Endothelial cell of umbilical vein (primary cell): ENCODE measurements at regions not wholly inside any gene's neighbourhood (a gene's known extent, or its start where the extent isn't known, plus 50 kb on each side); places are given as distances from the start of the nearest gene placed in this dataset.
A peak's percentile ranks its signal among the peaks of the same experiment; 100 is the strongest.

Experiments
- BruUV-seq: library from RNA; stranded (reverse); fragments of 400-500 nt; replicated peaks from 2 replicates; lab custom pipeline; 2021; lab: Mats Ljungman, UMichigan
- CTCF ChIA-PET: fragments of 300-600, 350-600 bp; sonication (Branson Sonifier 250); formaldehyde crosslinking; loops from one replicate; lab custom pipeline; 2021; ENCODE audit warnings: antibody characterized with exemption, inconsistent platforms; lab: Charles Lee
- POLR2A ChIA-PET: fragments of 300-600, 350-600 bp; sonication (Branson Sonifier 250); formaldehyde crosslinking; loops from one replicate; lab custom pipeline; 2021; ENCODE audit warnings: antibody characterized with exemption, inconsistent platforms; lab: Charles Lee
- DNase-seq: peaks from one replicate; pipeline ENCODE4 v3.0.0-alpha.2; 2011; ENCODE audit warnings: low read depth, low spot score
- FAIRE-seq: peaks from 2 replicates; lab custom pipeline; 2011; peaks lifted over from hg19 to GRCh38; lab: Jason Lieb, UNC
- H2AFZ ChIP-seq: 2 replicates; pipeline ENCODE4 v1.6.0; 2012; ENCODE audit warnings: low read depth, low read length, control low read depth, inconsistent platforms
- H3K27ac ChIP-seq: 2 replicates; pipeline ENCODE4 v1.5.1; 2011; ENCODE audit warnings: low read depth, mild to moderate bottlenecking, control low read depth, low read length, moderate library complexity; ENCODE audit not compliant: insufficient read depth
- H3K27me3 ChIP-seq, 2 experiments: 2 replicates each; pipeline versions ENCODE4 v1.6.0 to v1.6.1; 2011; ENCODE audit warnings: low read length in 2 of 2, mixed read lengths in 1 of 2; ENCODE audit not compliant: control insufficient read depth in 2 of 2, insufficient read depth in 2 of 2
- H3K36me3 ChIP-seq, 2 experiments: 2 replicates in 1 of 2; 3 replicates in 1 of 2; pipeline ENCODE4 v1.5.1; 2011; ENCODE audit warnings: low read length in 2 of 2, mild to moderate bottlenecking in 1 of 2, moderate library complexity in 1 of 2; ENCODE audit not compliant: control insufficient read depth in 2 of 2, insufficient read depth in 2 of 2; ENCODE audit errors: extremely low read depth in 1 of 2
- H3K4me1 ChIP-seq: 3 replicates; pipeline ENCODE4 v1.5.1; 2011; ENCODE audit warnings: mild to moderate bottlenecking, low read length; ENCODE audit not compliant: control insufficient read depth, insufficient read depth; ENCODE audit errors: extremely low read depth
- H3K4me2 ChIP-seq: 2 replicates; pipeline ENCODE4 v1.6.1; 2011; ENCODE audit warnings: low read length, control low read depth, mixed read lengths; ENCODE audit not compliant: insufficient read depth
- H3K4me3 ChIP-seq, 3 experiments: fragments of 200-600 bp in 1 of 3; sonication (generic), shearing (Covaris generic) in 1 of 3; replicated peaks in 1 of 3; 2 replicates each; pipeline ENCODE4 v1.5.1; 2011 to 2016; ENCODE audit warnings: control low read depth in 3 of 3, low read length in 3 of 3, mild to moderate bottlenecking in 2 of 3, inconsistent platforms in 1 of 3, low read depth in 1 of 3, moderate library complexity in 1 of 3; ENCODE audit not compliant: insufficient read depth in 1 of 3
- H3K79me2 ChIP-seq: 2 replicates; pipeline ENCODE4 v1.6.0; 2012; ENCODE audit warnings: low read length, inconsistent platforms; ENCODE audit not compliant: control insufficient read depth, insufficient read depth
- H3K9ac ChIP-seq: replicated peaks from 2 replicates; pipeline ENCODE3; 2011; ENCODE audit warnings: low read length, control low read depth; ENCODE audit not compliant: insufficient read depth; ENCODE audit errors: extremely low read depth
- H3K9me1 ChIP-seq: replicated peaks from 3 replicates; pipeline ENCODE4 v1.6.0; 2011; ENCODE audit warnings: mild to moderate bottlenecking, low read length; ENCODE audit not compliant: control insufficient read depth, insufficient read depth; ENCODE audit errors: extremely low read depth
- H3K9me3 ChIP-seq: replicated peaks from 2 replicates; pipeline ENCODE4 v1.5.1; 2012; ENCODE audit warnings: low read length, inconsistent platforms; ENCODE audit not compliant: control insufficient read depth, insufficient read depth
- H4K20me1 ChIP-seq: replicated peaks from 2 replicates; pipeline ENCODE3; 2011; ENCODE audit warnings: mild to moderate bottlenecking, low read length; ENCODE audit not compliant: control insufficient read depth, insufficient read depth; ENCODE audit errors: extremely low read depth
- EZH2 ChIP-seq: IDR thresholded peaks from 2 replicates; pipeline ENCODE4 v1.6.1; 2012; ENCODE audit warnings: borderline replicate concordance, low read depth, mild to moderate bottlenecking, moderate library complexity, low read length, inconsistent platforms; ENCODE audit not compliant: severe bottlenecking
- FOS ChIP-seq: IDR thresholded peaks from 2 replicates; pipeline ENCODE4 v1.6.1; 2011; ENCODE audit warnings: mild to moderate bottlenecking, low read length, moderate library complexity, borderline replicate concordance; ENCODE audit not compliant: insufficient read depth
- GATA2 ChIP-seq: IDR thresholded peaks from 2 replicates; pipeline ENCODE4 v1.7.0; 2011; ENCODE audit warnings: low read depth, mild to moderate bottlenecking, moderate library complexity, mixed read lengths, low read length; ENCODE audit not compliant: insufficient read length, insufficient read depth
- JUN ChIP-seq: IDR thresholded peaks from 2 replicates; pipeline ENCODE4 v1.6.1; 2011; ENCODE audit warnings: borderline replicate concordance, low read depth; ENCODE audit not compliant: insufficient read length, insufficient read depth
- MAX ChIP-seq: IDR thresholded peaks from 2 replicates; pipeline ENCODE4 v1.6.1; 2011; ENCODE audit not compliant: insufficient read depth, insufficient read length
- MYC ChIP-seq: IDR thresholded peaks from one replicate; pipeline ENCODE4 v1.6.1; 2011; ENCODE audit warnings: mild to moderate bottlenecking, low read depth, low read length
- POLR2A ChIP-seq: IDR thresholded peaks from 2 replicates; pipeline ENCODE4 v1.6.1; 2012; ENCODE audit warnings: low read depth, mild to moderate bottlenecking, control low read depth, low read length
- POLR2AphosphoS5 ChIP-seq: IDR thresholded peaks from 2 replicates; pipeline ENCODE4 v1.6.1; 2012; ENCODE audit warnings: low read depth, mild to moderate bottlenecking, control low read depth, low read length, moderate library complexity; ENCODE audit not compliant: insufficient read depth
- dilution Hi-C: fragments of 300-500 bp; cut with MboI; formaldehyde crosslinking; loops from one replicate; pipeline ENCODE4 v1.15.0; 2019; ENCODE audit warnings: low sequenced_read_pairs; ENCODE audit not compliant: extremely low pct_ligation_motif_present
- intact Hi-C: fragments of 100-400 bp; cut with micrococcal nuclease; formaldehyde crosslinking; loops from one replicate; pipeline ENCODE4 v1.10.0; 2022
- TF ChIP-seq, protein P1 (sequence below), 2 donors: IDR thresholded peaks; 1 replicate in 1 of 2; 2 replicates in 1 of 2; pipeline ENCODE4 v1.5.1; 2011; ENCODE audit warnings: low read length in 2 of 2, mild to moderate bottlenecking in 2 of 2, moderate library complexity in 2 of 2, control low read depth in 1 of 2, inconsistent platforms in 1 of 2, low read depth in 1 of 2; ENCODE audit not compliant: insufficient read depth in 1 of 2; ENCODE audit errors: extremely low read depth in 1 of 2

- Histone ChIP-seq H3K4me3 (no peak overlapping the region), H3K79me2 (no peaks in the 10 kb centered on the region), H3K27ac (no peak overlapping the region), H3K4me2 (no peak overlapping the region), H3K9me1 (no peaks in the 10 kb centered on the region), H3K9ac (no peak overlapping the region), H3K27me3 (no peaks in the 10 kb centered on the region), H4K20me1 (no peaks in the 10 kb centered on the region), H3K4me1 (no peaks in the 10 kb centered on the region), H2AFZ (no peak overlapping the region), H3K9me3 (no peaks in the 10 kb centered on the region), H3K36me3 (no peaks in the 10 kb centered on the region)
- DNase-seq = no peak
- no peak for FAIRE-seq
- POLR2A ChIA-PET = no interaction called here
- intact Hi-C loops = no loop called here
- dilution Hi-C loops = no loop called here
- CTCF ChIA-PET = interaction anchor here (1.9 kb wide), 1 partner anchor 524 kb away, joined by 4 read pairs; no protein-coding TSS in a partner anchor
- no TSS peak for BruUV-seq
- TF ChIP-seq EZH2 (no peak), POLR2AphosphoS5 (no peak), JUN (no peak)
These were observed 105.5 kb downstream of the TOMM20 start for GRCh38 chr1:235022981-235023710.

DNA sequence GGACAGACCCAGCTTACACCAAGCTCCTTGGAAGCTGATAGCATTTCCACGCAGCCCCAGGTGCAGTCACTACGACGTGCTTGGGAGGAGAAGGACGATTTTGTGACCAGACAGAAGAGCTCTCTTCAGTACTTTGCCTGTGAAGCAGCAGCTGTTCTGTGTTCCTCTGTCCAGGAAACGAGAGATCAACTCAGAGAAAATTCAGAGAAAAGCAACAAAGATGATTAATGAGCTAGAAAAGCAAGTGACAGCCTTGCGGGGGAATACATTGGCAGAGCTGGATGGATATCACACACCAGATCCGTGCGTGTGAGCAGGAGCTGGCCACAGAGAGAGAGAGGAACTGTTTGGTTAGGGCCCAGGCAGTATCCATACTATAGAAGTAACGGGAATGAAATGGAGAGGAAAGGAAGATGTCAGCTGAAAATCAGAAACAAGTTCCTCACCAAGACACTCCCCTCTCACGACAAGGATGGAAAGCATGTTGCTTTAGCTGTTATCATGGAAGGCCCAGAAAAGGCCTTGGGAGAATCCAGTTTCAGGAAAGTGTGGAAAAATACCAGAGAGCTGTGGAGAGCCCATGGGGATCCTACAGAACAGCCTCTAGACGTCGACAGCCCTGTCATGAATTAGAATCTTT lies 106.2 kb downstream of the TOMM20 start:
- H2AFZ ChIP-seq = no peak overlapping the region
- H3K9ac ChIP-seq = no peak overlapping the region
- intact Hi-C loops (no loop called here), dilution Hi-C loops (no loop called here)
- no peak overlapping the region for H3K4me3 ChIP-seq
- CTCF ChIA-PET = interaction anchor here (1.9 kb wide), 1 partner anchor 523 kb away, joined by 4 read pairs; no protein-coding TSS in a partner anchor
- no peaks in the 10 kb centered on the region for H3K4me1 ChIP-seq
- TF ChIP-seq POLR2A (no peak), MAX (no peak), EZH2 (no peak), MYC (no peak), POLR2AphosphoS5 (no peak), FOS (no peak), GATA2 (no peak), JUN (no peak)
- TF ChIP-seq, protein P1, sequence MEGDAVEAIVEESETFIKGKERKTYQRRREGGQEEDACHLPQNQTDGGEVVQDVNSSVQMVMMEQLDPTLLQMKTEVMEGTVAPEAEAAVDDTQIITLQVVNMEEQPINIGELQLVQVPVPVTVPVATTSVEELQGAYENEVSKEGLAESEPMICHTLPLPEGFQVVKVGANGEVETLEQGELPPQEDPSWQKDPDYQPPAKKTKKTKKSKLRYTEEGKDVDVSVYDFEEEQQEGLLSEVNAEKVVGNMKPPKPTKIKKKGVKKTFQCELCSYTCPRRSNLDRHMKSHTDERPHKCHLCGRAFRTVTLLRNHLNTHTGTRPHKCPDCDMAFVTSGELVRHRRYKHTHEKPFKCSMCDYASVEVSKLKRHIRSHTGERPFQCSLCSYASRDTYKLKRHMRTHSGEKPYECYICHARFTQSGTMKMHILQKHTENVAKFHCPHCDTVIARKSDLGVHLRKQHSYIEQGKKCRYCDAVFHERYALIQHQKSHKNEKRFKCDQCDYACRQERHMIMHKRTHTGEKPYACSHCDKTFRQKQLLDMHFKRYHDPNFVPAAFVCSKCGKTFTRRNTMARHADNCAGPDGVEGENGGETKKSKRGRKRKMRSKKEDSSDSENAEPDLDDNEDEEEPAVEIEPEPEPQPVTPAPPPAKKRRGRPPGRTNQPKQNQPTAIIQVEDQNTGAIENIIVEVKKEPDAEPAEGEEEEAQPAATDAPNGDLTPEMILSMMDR (IDR thresholded peaks at IDR 0.05; ENCODE audit: extremely low read depth in 1 of 2, insufficient read depth in 1 of 2, low read depth in 1 of 2, low read length in 2 of 2) = no peak
- H3K4me2 ChIP-seq = no peak overlapping the region
- H3K9me1 ChIP-seq = no peaks in the 10 kb centered on the region
- H4K20me1 ChIP-seq = no peaks in the 10 kb centered on the region
- H3K27me3 ChIP-seq = no peaks in the 10 kb centered on the region
- DNase-seq (peak; percentile 57), FAIRE-seq (peak; percentile 47)
- POLR2A ChIA-PET = no interaction called here
- no TSS peak for BruUV-seq
- H3K79me2 ChIP-seq = no peaks in the 10 kb centered on the region
- H3K9me3 ChIP-seq = no peaks in the 10 kb centered on the region
- H3K27ac ChIP-seq = no peak overlapping the region
- H3K36me3 ChIP-seq = no peaks in the 10 kb centered on the region
